Spleen (tissue), 11 donors: ENCODE measurements at regions not wholly inside any gene's neighbourhood (a gene's known extent, or its start where the extent isn't known, plus 50 kb on each side); places are given as distances from the start of the nearest gene placed in this dataset.

Source experiments
- DNase-seq: peaks from one replicate; pipeline ENCODE4 v3.0.0-alpha.2; 2020
- H3K27ac ChIP-seq, 8 donors: fragments of 200-600 bp; sonication (generic) in 7 of 8; 1 replicate in 4 of 8; 2 replicates in 4 of 8; pipeline versions ENCODE4 v1.5.0 to v1.8.0; 2016 to 2021; ENCODE audit warnings: inconsistent platforms in 4 of 8, mild to moderate bottlenecking in 4 of 8, moderate library complexity in 1 of 8
- H3K27me3 ChIP-seq, 7 donors: fragments of 200-600 bp; sonication (generic) in 6 of 7; replicated peaks in 1 of 7; 1 replicate in 4 of 7; 2 replicates in 3 of 7; pipeline versions ENCODE4 v1.5.0 to v1.8.0; 2016 to 2021; ENCODE audit warnings: inconsistent platforms in 3 of 7, mild to moderate bottlenecking in 1 of 7
- H3K36me3 ChIP-seq, 6 donors: fragments of 200-600 bp; sonication (generic) in 5 of 6; 1 replicate in 4 of 6; 2 replicates in 2 of 6; pipeline versions ENCODE4 v1.5.0 to v1.8.0; 2016 to 2021; ENCODE audit warnings: inconsistent platforms in 2 of 6
- H3K4me1 ChIP-seq, 6 donors: fragments of 200-600 bp; sonication (generic) in 5 of 6; 1 replicate in 3 of 6; 2 replicates in 3 of 6; pipeline versions ENCODE4 v1.5.0 to v1.8.0; 2016 to 2021; ENCODE audit warnings: inconsistent platforms in 3 of 6
- H3K4me3 ChIP-seq, 8 donors: fragments of 200-600 bp; sonication (generic) in 7 of 8; 1 replicate in 4 of 8; 2 replicates in 4 of 8; pipeline versions ENCODE4 v1.5.0 to v1.8.0; 2016 to 2021; ENCODE audit warnings: inconsistent platforms in 4 of 8, mild to moderate bottlenecking in 4 of 8, moderate library complexity in 2 of 8
- H3K9me3 ChIP-seq, 8 donors: fragments of 200-600 bp; sonication (generic) in 7 of 8; 1 replicate in 4 of 8; 2 replicates in 4 of 8; pipeline versions ENCODE4 v1.5.0 to v1.8.0; 2016 to 2021; ENCODE audit warnings: inconsistent platforms in 4 of 8
- POLR2A ChIP-seq, 3 donors: fragments of 450-650 bp; IDR thresholded peaks; one replicate each; pipeline ENCODE4 v1.5.1; 2017; ENCODE audit warnings: antibody characterized with exemption in 3 of 3, mild to moderate bottlenecking in 1 of 3
- POLR2AphosphoS5 ChIP-seq, 3 donors: sonication (generic); formaldehyde crosslinking; IDR thresholded peaks; one replicate each; pipeline ENCODE4 v1.5.1; 2017; ENCODE audit warnings: antibody characterized with exemption in 3 of 3
- WGBS, 5 donors: extraction: QIAGEN DNeasy Blood & Tissue Kit in 3 of 5; methylation state at CpG; one replicate each; pipeline versions ENCODE4 v1.1.5 to v1.1.7; 2013 to 2018; 5-methylcytosine and 5-hydroxymethylcytosine counted together
- intact Hi-C: fragments of 100-400 bp; cut with DNase I; formaldehyde crosslinking; loops from one replicate; pipeline ENCODE4 v1.15.0; 2023; ENCODE audit warnings: low total_unique reads
- TF ChIP-seq, protein P1 (sequence below), 11 experiments: fragments of 200-600 bp in 7 of 11; fragments of 450-650 bp in 4 of 11; sonication (generic) in 4 of 11; IDR thresholded peaks in 8 of 11; conservative IDR thresholded peaks in 3 of 11; 1 replicate in 7 of 11; 2 replicates in 4 of 11; pipeline versions ENCODE4 v1.4.0 to v1.8.0; 2016 to 2021; ENCODE audit warnings: antibody characterized with exemption in 11 of 11, inconsistent platforms in 4 of 11, mild to moderate bottlenecking in 1 of 11
- donor health status: healthy with polysubstance abuse.
- donor health status: DM: no; HTN: no; CAD: no; lungs with moderate emphysema.
- donor health status: DM: no; HTN: no; CAD: no.
- donor health status: Bipolar disorder and iron deficiency.
- donor health status: healthy.
- donor health status: DM: no; HTN: no; CAD: no.
- donor health status: DM: yes; HTN: yes; CAD: no.

DNA sequence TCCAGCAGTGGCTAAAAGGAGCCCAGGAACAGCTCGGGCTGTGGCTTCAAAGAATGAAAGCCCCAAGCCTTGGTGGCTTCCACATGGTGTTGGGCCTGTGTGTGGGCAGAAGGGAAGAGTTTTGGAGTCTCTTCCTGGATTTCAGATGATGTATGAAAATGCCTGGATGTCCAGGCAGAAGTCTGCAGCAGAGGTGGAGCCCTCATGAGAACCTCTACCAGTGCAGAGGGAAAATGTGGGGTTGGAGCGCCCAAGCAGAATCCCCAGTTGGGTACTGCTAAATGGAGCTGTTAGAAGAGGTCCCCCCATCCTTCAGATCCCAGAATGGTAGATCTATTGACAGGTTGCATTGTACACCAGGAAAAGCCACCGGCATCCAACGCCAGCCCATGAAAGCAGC is 412.1 kb downstream of the TDRD15 start:
- no peaks in the 10 kb centered on the region for H3K4me1 ChIP-seq
- WGBS, 5 donors, result 57 to 69% (median 62%) methylated on average over 4 of the region's 4 CpGs
- no peak for DNase-seq
- no peaks in the 10 kb centered on the region for H3K27me3 ChIP-seq
- no peak overlapping the region for H3K27ac ChIP-seq
- H3K9me3 ChIP-seq, result peaks cover 6 to 63% (median 51%) of the 10 kb centered on the region in 8 donors
- TF ChIP-seq POLR2A (IDR thresholded peaks at IDR 0.05) (no peak), POLR2AphosphoS5 (IDR thresholded peaks at IDR 0.05) (no peak)
- TF ChIP-seq, protein P1, sequence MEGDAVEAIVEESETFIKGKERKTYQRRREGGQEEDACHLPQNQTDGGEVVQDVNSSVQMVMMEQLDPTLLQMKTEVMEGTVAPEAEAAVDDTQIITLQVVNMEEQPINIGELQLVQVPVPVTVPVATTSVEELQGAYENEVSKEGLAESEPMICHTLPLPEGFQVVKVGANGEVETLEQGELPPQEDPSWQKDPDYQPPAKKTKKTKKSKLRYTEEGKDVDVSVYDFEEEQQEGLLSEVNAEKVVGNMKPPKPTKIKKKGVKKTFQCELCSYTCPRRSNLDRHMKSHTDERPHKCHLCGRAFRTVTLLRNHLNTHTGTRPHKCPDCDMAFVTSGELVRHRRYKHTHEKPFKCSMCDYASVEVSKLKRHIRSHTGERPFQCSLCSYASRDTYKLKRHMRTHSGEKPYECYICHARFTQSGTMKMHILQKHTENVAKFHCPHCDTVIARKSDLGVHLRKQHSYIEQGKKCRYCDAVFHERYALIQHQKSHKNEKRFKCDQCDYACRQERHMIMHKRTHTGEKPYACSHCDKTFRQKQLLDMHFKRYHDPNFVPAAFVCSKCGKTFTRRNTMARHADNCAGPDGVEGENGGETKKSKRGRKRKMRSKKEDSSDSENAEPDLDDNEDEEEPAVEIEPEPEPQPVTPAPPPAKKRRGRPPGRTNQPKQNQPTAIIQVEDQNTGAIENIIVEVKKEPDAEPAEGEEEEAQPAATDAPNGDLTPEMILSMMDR (IDR thresholded peaks at IDR 0.05 in 8 of 11, conservative IDR thresholded peaks at IDR 0.05 in 3 of 11), result no peak
- intact Hi-C loops, result no loop called here
- no peaks in the 10 kb centered on the region for H3K36me3 ChIP-seq
- no peak overlapping the region for H3K4me3 ChIP-seq

DNA sequence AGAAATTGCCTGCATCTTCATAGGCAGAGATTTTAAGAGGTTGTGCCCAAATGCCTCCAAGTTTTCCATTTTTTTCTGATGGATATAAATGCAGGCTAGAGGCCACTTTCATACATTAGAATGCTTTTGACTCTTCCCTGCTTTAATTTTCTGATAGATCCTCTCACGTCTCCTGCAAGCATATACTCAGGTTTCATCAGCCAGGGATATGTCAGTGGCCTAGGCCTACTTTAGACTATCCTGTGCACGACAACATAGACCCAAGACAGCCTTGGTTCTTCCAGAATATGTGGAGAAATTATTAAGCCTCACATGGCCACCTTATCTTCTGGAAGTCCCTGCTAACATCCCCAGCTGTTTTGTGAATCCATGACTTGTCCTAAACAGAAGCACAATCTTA is 415.9 kb downstream of the TDRD15 start:
- Histone ChIP-seq H3K27me3 (no peaks in the 10 kb centered on the region), H3K9me3 (peaks cover 6 to 35% (median 33%) of the 10 kb centered on the region in 8 donors), H3K4me1 (no peaks in the 10 kb centered on the region), H3K27ac (no peak overlapping the region), H3K4me3 (no peak overlapping the region), H3K36me3 (no peaks in the 10 kb centered on the region)
- DNase-seq, result no peak
- 70 to 88% (median 73%) methylated on average over 2 of the region's 2 CpGs for WGBS, 5 donors
- intact Hi-C loops, result no loop called here
- TF ChIP-seq POLR2A (IDR thresholded peaks at IDR 0.05) (no peak), POLR2AphosphoS5 (IDR thresholded peaks at IDR 0.05) (no peak)
- TF ChIP-seq, protein P1 (IDR thresholded peaks at IDR 0.05 in 8 of 11, conservative IDR thresholded peaks at IDR 0.05 in 3 of 11), result no peak

DNA sequence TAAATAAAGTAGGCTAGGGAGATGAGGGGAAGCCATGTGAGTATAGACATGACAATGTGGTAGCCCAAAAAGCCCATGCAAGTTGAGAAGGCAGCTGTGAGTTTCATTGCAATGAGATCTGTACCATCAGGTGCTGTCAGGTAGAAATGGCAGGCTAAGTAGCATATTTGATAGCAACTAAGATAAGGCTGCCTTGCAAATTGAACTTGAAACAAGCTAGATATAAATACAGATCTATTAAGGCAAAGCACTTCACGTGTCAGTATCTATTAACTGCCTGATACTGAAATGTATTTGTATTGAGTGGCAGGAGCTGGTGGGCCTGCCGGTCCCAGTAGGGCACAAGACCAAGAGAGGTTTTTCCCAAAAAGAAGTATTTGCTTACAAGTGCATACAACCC is 419.9 kb downstream of the TDRD15 start:
- no peaks in the 10 kb centered on the region for H3K4me1 ChIP-seq
- no peak overlapping the region for H3K4me3 ChIP-seq
- 79 to 88% (median 85%) methylated on average over 2 of the region's 2 CpGs for WGBS, 5 donors
- TF ChIP-seq, protein P1 (IDR thresholded peaks at IDR 0.05 in 8 of 11, conservative IDR thresholded peaks at IDR 0.05 in 3 of 11), result no peak
- no peak for TF ChIP-seq POLR2AphosphoS5 (IDR thresholded peaks at IDR 0.05)
- no peak for TF ChIP-seq POLR2A (IDR thresholded peaks at IDR 0.05)
- no peaks in the 10 kb centered on the region for H3K36me3 ChIP-seq
- H3K9me3 ChIP-seq, result no peaks in the 10 kb centered on the region
- H3K27ac ChIP-seq, result no peak overlapping the region
- no peak for DNase-seq
- intact Hi-C loops, result no loop called here
- H3K27me3 ChIP-seq, result no peaks in the 10 kb centered on the region

DNA sequence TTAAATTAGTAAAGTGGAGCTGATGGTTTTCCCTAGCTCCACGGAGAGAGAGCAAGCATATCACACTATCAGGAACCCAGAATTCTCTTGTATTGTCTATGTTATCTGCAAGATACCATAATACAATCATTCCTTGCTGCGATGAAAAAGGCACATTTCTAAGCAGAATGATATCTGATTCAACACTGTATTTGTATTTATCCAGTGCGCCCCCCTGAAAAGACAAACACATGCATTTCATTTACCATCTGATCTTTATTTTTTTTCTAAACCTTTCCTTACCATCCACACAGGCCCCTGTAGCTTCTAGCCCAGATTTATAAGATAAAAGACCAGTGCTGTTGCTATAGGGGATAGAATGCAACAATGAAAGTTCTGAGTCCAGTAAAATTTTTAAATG is 420.6 kb downstream of the TDRD15 start:
- WGBS, 5 donors, result 82 to 86% (median 84%) methylated on average over 3 of the region's 3 CpGs
- Histone ChIP-seq H3K9me3 (no peaks in the 10 kb centered on the region), H3K27me3 (no peaks in the 10 kb centered on the region), H3K27ac (no peak overlapping the region), H3K4me3 (no peak overlapping the region), H3K36me3 (no peaks in the 10 kb centered on the region), H3K4me1 (no peaks in the 10 kb centered on the region)
- no peak for DNase-seq
- TF ChIP-seq POLR2A (IDR thresholded peaks at IDR 0.05) (no peak), POLR2AphosphoS5 (IDR thresholded peaks at IDR 0.05) (no peak)
- TF ChIP-seq, protein P1 (IDR thresholded peaks at IDR 0.05 in 8 of 11, conservative IDR thresholded peaks at IDR 0.05 in 3 of 11), result no peak
- intact Hi-C loops, result no loop called here
